ENCODE measurements at regions not wholly inside any gene's neighbourhood (a gene's known extent, or its start where the extent isn't known, plus 50 kb on each side); places are given as distances from the start of the nearest gene placed in this dataset.

- no peak for DNase-seq (ENCODE audit: low read depth)
- TF ChIP-seq CTCF (conservative IDR thresholded peaks at IDR 0.05; ENCODE audit: low read depth, low read length): no peak
- H3K4me3 ChIP-seq (ENCODE audit: low read length): no peak overlapping the region
Measured at GRCh38 chr7:26512737-26513136, 221.1 kb downstream of the SNX10 start.

GRCh38 chr7:26513948-26514347, 222.3 kb downstream of the SNX10 start:
- TF ChIP-seq CTCF (conservative IDR thresholded peaks at IDR 0.05; ENCODE audit: low read depth, low read length): no peak
- H3K4me3 ChIP-seq (ENCODE audit: low read length): no peak overlapping the region
- DNase-seq (ENCODE audit: low read depth): no peak

GRCh38 chr7:26514633-26515032, 223.0 kb downstream of the SNX10 start:
- no peak for DNase-seq (ENCODE audit: low read depth)
- no peak for TF ChIP-seq CTCF (conservative IDR thresholded peaks at IDR 0.05; ENCODE audit: low read depth, low read length)
- no peak overlapping the region for H3K4me3 ChIP-seq (ENCODE audit: low read length)

- no peak overlapping the region for H3K4me3 ChIP-seq (ENCODE audit: low read length)
- DNase-seq (ENCODE audit: low read depth): no peak
- TF ChIP-seq CTCF (conservative IDR thresholded peaks at IDR 0.05; ENCODE audit: low read depth, low read length): no peak
Measured at GRCh38 chr7:26515314-26515842, 223.7 kb downstream of the SNX10 start.

GRCh38 chr7:26520483-26520882, 228.8 kb downstream of the SNX10 start:
- TF ChIP-seq CTCF (conservative IDR thresholded peaks at IDR 0.05; ENCODE audit: low read depth, low read length): no peak
- no peak for DNase-seq (ENCODE audit: low read depth)
- no peak overlapping the region for H3K4me3 ChIP-seq (ENCODE audit: low read length)

- H3K4me3 ChIP-seq (ENCODE audit: low read length): no peak overlapping the region
- DNase-seq (ENCODE audit: low read depth): no peak
- no peak for TF ChIP-seq CTCF (conservative IDR thresholded peaks at IDR 0.05; ENCODE audit: low read depth, low read length)
Measured at GRCh38 chr7:26522633-26523032, 231.0 kb downstream of the SNX10 start.

- no peak overlapping the region for H3K4me3 ChIP-seq (ENCODE audit: low read length)
- DNase-seq (ENCODE audit: low read depth): no peak
- TF ChIP-seq CTCF (conservative IDR thresholded peaks at IDR 0.05; ENCODE audit: low read depth, low read length): no peak
Measured at GRCh38 chr7:26525398-26526264, 234.0 kb downstream of the SNX10 start.
